GM18907 (cell line): ENCODE measurements at regions not wholly inside any gene's neighbourhood (a gene's known extent, or its start where the extent isn't known, plus 50 kb on each side); places are given as distances from the start of the nearest gene placed in this dataset.

Experiments
- ATAC-seq: cut with Tn5 transposase; IDR thresholded peaks from one replicate; pipeline ENCODE4 v1.9.1; 2021; ENCODE audit warnings: mild to moderate bottlenecking, moderate library complexity; ENCODE audit not compliant: unreplicated experiment

DNA sequence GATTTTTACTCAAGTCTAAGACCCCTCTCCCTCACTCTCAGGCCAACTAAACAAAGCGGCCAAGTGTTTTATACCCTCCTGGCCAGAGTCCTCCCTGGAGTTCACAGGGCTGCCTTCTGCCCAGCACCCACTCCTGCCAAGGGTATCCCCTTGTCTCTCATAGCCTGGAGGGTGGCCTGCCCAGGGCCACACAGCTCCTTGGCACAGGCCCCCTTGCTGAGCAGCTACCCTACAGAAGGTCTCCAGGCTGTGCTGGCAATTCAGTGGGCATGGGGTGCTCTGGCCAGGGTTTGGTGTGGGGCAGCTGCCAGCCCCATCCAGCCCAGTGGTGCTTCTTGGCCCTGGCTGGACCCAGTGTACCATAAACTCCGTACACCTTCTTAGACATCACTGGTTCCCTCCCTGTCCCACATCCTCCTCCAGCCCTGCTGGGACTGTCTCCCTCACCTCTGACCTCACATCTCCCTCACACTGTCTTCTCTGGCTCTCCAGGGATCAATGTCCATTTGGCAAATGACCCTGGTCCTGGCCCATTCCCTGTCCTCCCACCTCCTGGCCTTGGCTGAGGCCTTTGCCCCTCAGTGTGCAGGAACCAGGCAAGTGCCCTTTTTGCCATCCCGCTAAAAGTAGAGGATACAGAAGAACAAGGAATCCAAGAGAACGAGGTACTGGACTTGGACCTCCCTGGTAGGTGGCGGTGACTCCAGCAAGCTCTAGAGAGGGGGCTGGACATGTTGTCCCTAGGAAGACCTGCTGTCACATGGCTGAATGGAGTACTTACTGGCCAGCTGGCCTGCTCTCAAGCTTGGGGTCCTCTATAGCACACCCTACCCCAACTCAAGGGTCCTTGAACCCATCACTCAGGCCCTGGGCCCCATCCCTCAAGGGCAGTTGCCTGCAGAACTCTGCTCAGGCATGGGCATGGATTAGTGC is 50.0 kb upstream of the TRPM1 start:
- no peak for ATAC-seq

DNA sequence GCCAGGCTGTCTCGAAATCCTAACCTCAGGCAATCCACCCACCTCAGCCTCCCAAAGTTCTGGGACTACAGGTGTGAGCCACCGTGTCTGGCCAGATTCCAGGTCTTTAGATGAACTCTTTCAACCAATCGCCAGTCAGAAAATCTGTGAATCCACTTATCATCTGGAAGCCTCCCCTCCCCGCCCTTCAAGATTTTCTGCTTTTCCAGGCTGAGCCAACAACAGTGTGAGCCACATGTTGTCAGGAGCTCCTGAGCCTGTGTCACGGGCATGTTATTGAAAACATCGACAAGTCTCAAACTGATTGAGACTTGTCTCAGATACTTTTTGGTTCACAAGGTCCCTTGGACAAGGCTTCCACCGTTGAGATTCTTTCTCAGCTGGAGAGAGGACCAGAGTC is 52.0 kb upstream of the TRPM1 start:
- ATAC-seq: no peak

DNA sequence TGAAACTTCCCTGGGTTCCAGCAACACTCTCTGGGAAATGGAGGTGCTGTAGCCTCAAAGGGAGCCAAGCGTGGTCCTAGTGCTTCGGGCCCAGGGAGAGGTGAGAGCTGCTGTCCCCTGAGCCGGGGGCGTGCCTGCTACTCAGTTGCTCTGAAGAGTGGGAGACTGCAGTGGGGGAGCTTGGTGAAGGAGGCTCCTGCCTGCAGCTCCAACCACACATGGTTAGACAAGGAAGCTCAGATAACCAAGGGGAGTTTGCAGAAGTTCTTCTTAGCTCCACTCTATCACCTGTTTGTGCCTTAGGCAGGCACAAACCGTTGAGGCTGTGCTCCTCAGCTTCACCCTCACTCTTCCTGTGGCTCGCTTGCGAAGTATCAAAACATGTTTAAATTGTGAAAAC is 53.6 kb upstream of the TRPM1 start:
- ATAC-seq: no peak

DNA sequence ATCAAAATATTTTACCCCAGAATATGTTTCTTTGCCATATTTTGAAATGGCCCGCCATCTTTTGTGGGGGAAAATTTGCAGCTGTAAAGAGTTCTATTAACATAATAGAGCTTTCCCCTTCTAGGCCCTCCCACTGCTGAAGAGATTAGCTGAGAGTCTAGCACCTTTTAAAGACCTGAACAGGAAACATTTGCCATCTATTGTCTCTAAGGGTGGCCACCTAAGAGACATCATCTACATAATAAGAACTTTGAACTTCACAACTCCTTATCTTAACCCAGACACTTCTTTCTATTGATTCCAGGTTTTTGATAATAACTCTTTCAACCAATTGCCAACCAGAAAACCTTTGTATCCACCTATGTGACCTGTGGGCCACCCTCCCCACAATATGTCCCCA is 54.7 kb upstream of the TRPM1 start:
- no peak for ATAC-seq

DNA sequence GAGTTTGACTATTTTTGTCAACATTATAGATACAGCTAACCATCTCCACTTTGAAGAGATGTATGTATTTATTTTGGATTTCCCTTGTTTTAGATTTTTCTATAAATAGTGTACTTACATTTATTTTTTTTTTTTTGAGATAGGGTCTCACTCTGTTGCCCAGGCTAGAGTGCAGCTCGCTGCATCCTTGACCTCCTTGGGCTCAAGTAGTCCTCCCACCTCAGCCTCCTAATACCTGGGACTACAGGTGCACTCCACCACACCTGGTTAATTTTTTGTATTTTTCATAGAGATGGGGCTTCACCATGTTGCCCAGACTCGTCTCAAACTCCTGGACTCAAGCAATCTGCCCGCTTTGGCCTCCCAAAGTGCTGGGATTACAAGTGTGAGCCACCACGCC is 55.3 kb upstream of the TRPM1 start:
- no peak for ATAC-seq

DNA sequence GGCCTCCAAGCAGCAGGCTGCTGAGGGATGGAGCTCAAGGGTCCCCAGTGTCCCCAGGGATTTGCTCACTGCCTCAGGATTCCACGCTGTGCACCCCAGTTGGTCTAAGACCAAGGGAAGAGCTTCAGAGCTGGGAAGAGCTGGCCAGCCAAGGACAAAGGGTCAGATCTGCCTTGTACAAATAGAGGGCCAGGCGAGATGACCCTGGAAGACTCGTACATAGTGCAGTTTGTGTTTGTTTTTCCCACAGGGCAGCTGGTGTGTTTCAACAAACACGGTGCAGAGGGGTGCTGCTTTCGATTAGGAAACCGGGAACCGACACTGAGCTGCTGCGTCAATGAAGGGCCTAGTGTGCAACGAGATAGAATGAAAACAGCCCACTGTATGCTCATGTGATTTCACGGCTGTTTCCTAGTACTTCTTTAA is 56.1 kb upstream of the TRPM1 start:
- ATAC-seq: no peak

DNA sequence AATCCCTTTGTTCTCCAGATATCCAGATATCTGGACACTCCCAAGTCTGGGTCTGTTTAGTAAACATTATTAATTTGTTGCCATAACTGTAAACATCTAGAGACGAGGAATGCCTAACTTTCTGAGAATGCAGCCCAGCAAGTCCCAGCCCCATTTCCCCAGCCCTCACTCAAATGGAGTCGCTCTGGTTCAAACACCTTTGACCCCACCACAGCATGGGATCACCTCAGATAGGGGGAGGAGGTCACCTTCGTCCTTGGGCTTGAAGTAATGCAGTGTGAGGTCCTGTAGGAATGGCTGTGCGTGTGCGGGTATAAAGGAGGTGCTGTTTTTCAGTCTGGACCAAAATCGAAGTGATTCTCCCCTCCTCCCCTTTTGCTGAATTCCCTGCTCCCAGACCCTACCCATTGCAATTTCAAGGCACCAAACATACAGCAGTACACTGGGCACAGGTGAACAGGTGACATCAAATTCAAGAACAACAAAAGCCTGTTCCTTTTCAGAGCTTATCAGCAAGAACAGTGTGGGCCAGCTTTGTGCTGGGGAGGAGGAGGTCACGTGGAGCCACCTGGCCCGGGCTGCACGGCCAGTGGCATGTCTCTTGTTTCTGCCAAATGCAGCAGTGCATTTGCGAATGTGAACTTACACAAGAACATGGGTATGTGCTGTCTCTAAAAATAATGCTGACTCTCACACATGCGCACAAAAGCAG is 57.5 kb upstream of the TRPM1 start:
- no peak for ATAC-seq

DNA sequence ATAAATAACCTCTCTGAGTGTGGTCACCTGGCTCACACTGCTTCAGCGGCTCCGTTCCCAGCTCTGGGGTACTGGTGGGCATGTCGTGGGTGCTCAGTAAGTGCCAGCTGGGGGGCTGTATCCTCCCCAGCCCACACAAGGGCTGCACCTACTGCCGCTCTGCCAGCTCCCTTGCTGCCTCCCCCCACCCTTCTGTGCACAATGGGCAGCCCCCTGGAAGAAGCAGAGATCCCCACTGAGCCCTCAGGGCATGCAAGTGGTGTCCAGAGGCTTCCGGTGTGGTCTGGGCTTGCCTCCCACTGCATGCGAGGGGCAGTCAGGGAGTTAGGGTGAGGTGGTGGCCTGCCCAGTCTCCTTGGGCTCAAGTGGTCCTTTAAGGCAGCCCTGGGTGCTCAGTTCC is 58.3 kb upstream of the TRPM1 start:
- no peak for ATAC-seq

DNA sequence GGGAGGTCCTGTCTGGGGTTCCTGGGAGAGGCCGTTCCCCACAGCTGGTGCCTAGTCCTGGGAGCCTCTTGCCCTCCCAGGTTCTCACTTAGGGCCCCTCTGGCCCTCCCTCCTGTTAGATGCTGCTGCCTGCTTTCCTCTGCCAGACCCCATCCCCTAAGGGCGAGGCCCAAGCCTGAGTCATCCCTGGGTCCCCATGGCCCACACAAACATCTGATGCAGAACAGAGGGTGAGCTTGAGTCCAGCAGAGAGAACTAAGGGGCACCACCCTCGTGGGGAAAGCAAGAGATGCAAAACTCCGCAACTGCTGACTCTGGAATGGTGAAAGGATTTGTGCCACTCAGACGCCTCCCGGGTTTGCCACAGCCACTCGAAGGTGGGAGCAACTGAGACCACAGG is 58.8 kb upstream of the TRPM1 start:
- no peak for ATAC-seq

DNA sequence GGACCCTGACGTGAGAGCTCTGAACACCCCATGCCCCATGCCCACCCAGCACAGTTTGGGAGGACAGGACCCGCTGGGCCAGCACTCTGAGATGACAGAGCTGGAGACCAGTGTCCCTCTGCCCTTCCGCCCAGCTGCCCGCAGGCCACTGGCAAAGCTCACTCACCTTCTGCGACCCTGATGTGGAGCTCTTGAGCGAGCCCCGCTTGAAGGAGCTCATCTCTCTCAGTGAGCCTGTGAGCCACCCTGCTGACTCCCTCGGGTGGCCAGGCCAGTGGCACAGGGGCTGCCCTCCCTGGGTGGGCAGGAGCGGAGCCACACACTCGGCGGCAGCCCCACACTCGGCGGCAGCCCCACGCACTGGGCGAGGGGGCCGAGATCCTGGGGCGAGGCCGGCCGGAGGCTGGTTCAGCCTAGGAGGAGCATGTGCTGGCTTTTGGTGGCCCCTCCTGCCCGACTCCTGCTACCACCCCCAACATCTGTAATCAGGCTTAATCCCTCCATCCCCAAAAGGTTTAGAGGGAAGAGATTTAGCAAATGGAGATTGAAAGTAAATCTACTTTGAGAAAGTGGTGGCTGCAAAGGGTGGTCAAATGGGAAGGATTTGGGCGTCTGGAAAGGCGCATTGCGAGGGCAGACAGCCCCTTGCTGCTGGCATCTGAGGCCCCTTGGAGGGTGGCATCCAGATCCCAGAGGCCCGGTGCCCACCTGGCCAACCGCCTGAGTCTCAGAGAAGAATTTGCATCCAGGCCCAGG is 59.4 kb upstream of the TRPM1 start:
- ATAC-seq: no peak

DNA sequence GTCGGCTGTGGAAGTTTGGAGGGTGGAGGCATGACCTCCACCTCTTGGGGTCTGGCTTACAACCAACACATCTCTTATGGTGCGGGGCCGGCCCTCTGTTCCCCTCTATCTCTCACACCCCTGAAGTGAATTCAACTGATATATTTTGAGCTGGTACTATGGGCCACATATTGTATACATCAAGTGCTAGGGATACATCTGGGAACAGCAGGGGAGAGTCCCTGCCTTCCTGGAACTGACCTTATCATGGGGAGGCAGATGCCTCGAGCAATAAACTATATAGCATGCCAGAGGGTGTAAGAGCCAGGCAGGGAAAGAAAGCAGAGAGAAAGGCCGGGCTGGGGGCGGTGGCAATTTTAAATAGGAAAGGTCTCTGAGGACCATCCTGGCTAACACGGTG is 60.4 kb upstream of the TRPM1 start:
- no peak for ATAC-seq

DNA sequence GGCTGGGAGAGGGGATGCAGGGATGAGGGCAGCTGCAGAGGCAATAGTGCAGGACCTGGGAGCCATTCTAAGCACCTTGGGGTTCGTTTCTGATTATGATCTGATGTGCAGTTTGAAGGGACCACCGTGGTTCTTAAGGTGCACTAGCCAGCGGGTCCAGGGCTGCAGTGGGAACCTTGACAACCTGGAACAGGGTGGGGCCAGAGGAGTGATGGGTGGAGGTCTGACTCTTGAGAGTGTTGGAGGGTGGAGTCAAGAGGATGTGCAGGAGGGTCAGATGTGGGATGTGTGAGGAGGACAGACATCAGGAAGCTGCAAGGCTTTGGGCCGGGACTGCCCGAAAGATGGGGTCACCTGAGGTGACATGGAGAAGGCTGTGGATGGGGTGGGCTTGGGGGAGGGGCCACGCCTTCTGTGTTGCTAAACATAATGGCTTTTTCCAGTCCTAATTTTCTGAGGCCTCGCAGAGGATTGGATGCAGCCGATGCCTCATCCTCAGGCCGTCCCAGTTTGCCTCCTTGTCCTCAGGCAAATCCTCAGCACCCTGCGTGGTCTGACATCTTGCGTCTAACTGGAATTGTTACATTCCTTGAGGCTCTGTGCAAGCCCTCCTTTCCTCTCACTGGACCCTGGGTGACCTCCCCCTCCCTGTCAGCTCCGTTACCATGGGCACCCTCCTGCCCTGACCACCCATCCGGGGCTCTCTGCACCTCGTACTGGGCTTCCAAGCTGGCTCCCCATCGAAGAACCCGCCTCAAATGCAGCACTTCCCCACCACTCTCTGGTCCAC is 61.4 kb upstream of the TRPM1 start:
- no peak for ATAC-seq

DNA sequence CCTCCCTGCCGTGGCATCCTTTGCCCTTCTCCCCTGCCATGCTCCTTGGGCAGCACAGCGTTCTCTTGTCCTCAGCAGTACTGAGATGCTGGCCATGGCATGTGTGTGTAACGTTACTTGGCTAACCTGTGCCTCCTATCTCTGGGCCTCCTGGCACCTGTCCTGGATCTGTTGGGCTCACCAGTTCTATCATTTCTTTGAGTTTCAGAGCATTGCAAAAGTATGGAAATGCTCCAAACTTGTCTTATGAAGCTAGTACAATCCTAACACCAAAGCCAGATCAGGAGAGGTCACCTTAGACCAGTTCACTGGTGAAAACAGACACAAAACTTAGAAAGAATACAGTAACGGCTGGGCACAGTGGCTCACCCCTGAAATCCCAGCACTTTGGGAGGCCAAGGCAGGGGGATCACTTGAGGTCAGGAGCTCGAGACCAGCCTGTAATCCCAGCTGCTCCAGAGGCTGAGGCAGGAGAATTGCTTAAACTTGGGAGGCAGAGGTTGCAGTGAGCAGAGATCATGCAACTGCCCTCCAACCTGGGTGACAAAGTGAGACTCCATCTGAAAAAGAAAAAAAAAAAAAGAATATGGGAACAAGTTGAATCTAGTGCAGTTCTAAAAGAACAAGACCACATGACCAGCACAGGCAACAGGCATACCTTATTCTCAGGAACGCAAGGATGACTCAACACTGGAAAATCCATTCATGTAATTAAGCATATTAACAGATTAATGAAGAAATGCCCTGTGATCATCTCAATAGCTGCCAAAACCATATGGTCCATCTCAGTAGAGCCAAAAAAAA is 62.4 kb upstream of the TRPM1 start:
- no peak for ATAC-seq

DNA sequence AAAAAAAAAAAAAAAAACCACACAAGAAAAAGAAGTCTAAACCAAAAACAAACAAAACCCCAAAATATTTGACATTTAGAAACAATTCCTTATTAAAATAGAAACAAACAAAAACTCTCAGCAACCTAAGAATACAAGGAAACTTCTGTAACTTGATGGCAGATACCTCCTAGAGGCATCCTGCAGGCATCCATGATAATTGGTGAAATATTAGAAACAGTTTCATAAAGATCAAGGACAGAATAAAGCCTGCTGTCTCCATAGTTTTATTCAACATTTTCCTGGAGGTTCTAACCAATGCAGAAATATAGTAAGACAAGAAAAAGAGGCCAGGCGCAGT is 63.0 kb upstream of the TRPM1 start:
- no peak for ATAC-seq

DNA sequence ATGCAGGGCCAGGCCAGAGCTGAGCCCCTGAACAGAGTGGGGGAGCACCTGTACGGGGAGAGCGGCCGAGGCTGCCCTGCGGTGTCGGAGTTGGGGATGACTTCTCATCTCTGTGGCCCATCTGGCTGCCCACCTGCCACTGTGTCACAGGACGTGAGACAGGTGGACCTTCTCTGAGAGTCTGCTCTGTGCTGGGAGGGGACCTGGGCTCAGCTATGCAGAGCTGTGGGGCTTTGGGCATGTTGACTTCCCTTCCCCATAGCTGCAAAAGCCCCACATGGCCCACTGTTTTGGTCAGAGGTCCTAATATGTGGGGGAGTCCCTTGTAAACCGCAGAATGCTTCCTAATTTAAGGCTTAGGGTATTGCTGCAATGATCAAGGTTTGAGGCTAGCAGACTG is 68.0 kb upstream of the TRPM1 start:
- ATAC-seq: no peak

DNA sequence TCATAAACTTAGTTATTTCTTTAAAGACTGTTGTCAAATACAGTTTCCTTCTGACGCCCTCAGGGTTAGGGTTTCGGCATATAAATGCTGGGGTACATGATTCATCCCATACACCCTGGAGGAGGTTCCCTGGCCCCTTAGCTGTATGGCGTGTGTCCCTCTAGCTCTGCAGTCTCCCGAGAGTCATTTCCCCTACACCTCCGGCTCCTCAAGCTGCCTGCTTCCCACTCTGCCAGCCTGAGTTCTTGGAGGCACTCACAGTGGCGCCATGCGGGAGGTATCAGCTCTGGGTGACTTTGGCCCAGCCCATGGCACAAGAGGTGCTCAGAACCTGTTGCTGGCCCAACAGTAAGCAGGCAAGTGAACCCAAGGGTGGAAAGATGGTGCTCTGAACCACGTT is 70.2 kb upstream of the TRPM1 start:
- no peak for ATAC-seq

DNA sequence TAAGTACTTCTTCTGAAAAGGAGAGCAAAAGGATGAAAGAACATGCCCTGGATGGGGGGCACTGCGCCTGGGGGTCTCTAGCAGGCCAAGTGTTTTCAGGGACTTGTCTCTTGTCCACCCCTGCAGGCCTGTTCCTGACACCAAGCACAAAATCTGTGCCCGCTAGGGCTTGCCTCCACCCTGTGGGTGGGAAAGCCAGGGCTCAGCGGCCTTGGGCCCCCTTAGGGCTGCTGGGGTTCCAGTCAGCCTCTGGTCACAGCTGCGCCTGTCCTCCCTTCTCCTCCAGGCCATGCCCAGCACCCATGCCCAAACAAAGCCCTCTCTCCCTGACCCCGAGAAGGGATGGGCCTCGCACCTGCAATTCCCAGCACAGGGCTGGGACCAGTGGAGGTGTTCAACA is 71.1 kb upstream of the TRPM1 start:
- no peak for ATAC-seq

DNA sequence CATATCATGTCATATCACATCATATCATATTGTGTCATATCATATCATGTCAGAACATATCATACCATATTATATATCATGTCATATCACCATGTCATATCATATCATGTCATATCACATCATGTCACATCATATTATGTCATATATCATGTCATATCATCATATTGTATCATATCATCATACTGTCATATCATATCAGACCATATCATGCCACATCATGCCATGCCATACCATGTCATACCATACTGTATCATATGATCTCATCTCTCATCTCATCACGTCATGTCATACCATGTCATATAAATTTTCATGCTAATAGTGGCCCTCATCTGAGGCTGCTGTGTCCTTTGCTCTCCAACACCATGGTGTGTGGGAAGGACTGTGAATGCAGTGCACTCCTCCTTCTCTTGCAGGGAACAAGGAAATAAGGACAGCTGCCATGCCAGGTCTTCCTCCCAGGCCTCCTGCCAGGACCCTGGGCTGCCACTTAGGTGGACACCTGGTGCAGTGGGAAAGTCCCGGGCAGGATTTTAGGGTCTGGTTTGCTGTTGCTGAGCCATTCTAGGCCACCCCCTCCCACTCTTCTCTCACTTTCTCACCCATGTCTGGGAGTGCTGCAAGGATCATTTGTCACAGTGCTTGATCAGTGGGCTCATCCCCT is 72.4 kb upstream of the TRPM1 start:
- ATAC-seq: no peak

DNA sequence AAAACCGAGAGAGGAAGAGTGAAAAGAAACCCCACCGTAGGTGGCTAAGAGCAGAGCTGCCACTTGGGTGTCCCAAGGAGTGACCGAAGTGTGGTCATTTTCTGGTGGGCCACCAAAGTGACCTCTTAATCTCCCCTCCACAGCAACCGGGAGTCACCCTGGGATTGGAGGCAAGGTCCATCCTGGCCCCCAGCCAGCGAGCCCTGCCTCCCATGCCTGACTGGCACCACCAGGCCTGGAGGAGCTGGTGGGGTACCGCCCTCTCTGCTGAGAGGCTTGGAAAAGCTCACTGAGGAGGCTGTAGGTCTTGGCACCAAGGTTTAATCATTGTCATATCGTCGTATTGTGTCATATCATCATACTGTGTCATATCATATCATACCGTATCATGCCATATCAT is 74.0 kb upstream of the TRPM1 start:
- no peak for ATAC-seq

DNA sequence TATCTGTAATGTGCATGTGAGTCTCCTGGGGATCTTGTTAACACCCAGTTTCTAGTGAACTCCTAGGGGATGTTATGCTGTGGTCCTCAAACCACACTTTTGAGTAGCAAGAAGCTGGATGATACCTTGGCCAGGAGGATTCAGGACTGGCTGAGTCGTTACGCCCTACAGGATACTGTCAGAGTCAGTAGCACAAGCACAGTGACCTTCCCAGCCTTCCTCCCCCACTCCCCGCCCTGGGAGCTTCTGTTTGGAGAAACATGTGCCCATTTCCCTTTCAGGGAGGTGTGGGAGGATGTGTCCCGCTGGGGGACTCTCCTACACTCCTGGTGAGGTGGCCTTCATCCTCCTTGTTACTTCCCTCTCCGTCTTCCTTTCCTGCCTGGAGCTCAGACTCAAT is 76.4 kb upstream of the TRPM1 start:
- no peak for ATAC-seq
